KMS-11 (cell line): ENCODE measurements at regions not wholly inside any gene's neighbourhood (a gene's known extent, or its start where the extent isn't known, plus 50 kb on each side); places are given as distances from the start of the nearest gene placed in this dataset.

Experiments
- H2AFZ ChIP-seq: fragments of 200-600 bp; sonication (generic); 2 replicates; pipeline ENCODE4 v1.6.1; 2016; ENCODE audit warnings: antibody characterized with exemption, mixed run types, low read depth
- H3K27ac ChIP-seq: fragments of 200-600 bp; sonication (generic); 2 replicates; pipeline ENCODE4 v1.6.1; 2016; ENCODE audit warnings: mild to moderate bottlenecking, mixed run types
- H3K27me3 ChIP-seq: fragments of 200-600 bp; sonication (generic); 2 replicates; pipeline ENCODE4 v1.6.1; 2017; ENCODE audit warnings: mild to moderate bottlenecking, low read depth, mixed run types, moderate library complexity; ENCODE audit not compliant: insufficient read depth
- H3K36me3 ChIP-seq: fragments of 200-600 bp; sonication (generic); 2 replicates; pipeline ENCODE4 v1.6.1; 2017; ENCODE audit warnings: mild to moderate bottlenecking, mixed run types; ENCODE audit not compliant: insufficient read depth
- H3K4me1 ChIP-seq: fragments of 200-600 bp; sonication (generic); 2 replicates; pipeline ENCODE4 v1.6.1; 2016; ENCODE audit warnings: mild to moderate bottlenecking, low read depth, mixed run types; ENCODE audit not compliant: poor library complexity, severe bottlenecking
- H3K4me2 ChIP-seq: fragments of 200-600 bp; sonication (generic); 2 replicates; pipeline ENCODE4 v1.7.0; 2016; ENCODE audit warnings: mild to moderate bottlenecking, mixed run types
- H3K4me3 ChIP-seq: fragments of 200-600 bp; sonication (generic); IDR thresholded peaks from 2 replicates; pipeline ENCODE4 v1.6.1; 2017; ENCODE audit warnings: low read depth, low read length, mixed read lengths; ENCODE audit not compliant: insufficient read depth
- H3K79me2 ChIP-seq: fragments of 200-600 bp; sonication (generic); 2 replicates; pipeline ENCODE4 v1.6.1; 2016; ENCODE audit warnings: low read depth, mixed run types; ENCODE audit not compliant: insufficient read depth
- H3K9ac ChIP-seq: fragments of 200-600 bp; sonication (generic); 2 replicates; pipeline ENCODE4 v1.6.1; 2016; ENCODE audit warnings: mild to moderate bottlenecking, mixed run types
- H4K20me1 ChIP-seq: fragments of 200-600 bp; sonication (generic); 2 replicates; pipeline ENCODE4 v1.6.1; 2016; ENCODE audit warnings: mild to moderate bottlenecking, mixed run types; ENCODE audit not compliant: insufficient read depth
- CTCF ChIP-seq: fragments of 200-600 bp; sonication (generic); conservative IDR thresholded peaks from 2 replicates; pipeline ENCODE4 v1.6.1; 2017; ENCODE audit warnings: low read depth, mild to moderate bottlenecking, antibody characterized with exemption, low read length, moderate library complexity, mixed read lengths

DNA sequence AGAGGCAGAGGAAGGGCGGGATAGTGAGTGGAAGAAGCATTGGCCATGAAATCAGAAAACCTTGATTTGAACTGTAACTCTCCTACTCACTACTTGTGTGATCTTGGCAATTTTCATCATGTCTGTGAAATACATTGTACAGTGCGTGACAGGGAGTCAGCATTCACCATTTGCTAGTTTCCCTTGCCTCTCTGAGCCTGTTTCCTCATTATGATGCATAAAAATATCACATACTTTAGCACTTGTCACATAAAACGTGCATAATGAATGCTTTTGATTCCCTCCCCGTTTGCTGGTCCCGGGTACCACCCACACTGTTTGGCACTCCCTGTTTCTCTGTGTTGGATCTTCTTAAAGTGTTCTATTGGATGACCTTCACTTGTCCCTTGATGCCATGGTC is 101.1 kb upstream of the FRMD6 start:
- H4K20me1 ChIP-seq: no peaks in the 10 kb centered on the region
- no peaks in the 10 kb centered on the region for H3K27me3 ChIP-seq
- H3K27ac ChIP-seq: no peak overlapping the region
- no peak overlapping the region for H3K9ac ChIP-seq
- no peak overlapping the region for H3K4me3 ChIP-seq
- no peak overlapping the region for H2AFZ ChIP-seq
- H3K4me2 ChIP-seq: no peak overlapping the region
- no peak for TF ChIP-seq CTCF
- no peaks in the 10 kb centered on the region for H3K36me3 ChIP-seq
- H3K4me1 ChIP-seq: peaks cover 10% of the 10 kb centered on the region
- no peaks in the 10 kb centered on the region for H3K79me2 ChIP-seq

GRCh38 chr14:51552275-51552674 is 99.4 kb upstream of the FRMD6 start:
- H3K4me3 ChIP-seq: no peak overlapping the region
- H3K9ac ChIP-seq: no peak overlapping the region
- H3K79me2 ChIP-seq: no peaks in the 10 kb centered on the region
- no peaks in the 10 kb centered on the region for H3K27me3 ChIP-seq
- H3K4me2 ChIP-seq: no peak overlapping the region
- H4K20me1 ChIP-seq: no peaks in the 10 kb centered on the region
- no peaks in the 10 kb centered on the region for H3K36me3 ChIP-seq
- H2AFZ ChIP-seq: no peak overlapping the region
- TF ChIP-seq CTCF: no peak
- peaks cover 18% of the 10 kb centered on the region for H3K4me1 ChIP-seq
- H3K27ac ChIP-seq: no peak overlapping the region

DNA sequence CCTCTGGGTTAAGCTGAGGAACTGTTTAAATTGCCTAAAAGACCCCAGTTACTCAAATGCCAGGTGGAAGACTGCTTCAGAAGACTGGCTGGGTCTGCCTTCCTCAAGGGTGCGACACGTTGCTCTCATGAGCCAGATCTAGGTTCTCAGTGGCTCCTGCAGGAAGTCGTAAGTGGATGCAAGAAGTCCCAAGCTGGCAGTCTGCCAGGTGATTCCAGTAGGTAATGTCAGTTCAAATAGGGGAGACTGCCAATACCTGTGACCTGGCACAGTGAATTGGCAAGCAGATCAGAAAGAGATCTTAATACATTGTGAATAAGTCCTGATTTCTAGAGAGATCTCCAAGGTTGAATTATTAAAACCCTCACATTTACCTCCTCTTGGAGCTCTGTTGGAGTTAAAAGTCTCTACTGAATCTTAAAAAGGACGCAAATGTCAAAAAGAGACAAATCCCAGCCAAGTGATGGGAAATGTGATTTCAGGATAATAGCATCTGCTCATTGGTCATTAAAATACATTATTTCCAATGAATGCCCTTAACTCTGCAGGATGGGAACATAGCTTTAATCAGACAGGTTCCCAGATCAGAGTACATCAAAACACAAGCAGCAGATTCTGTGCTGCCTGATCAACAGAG is 98.8 kb upstream of the FRMD6 start:
- Histone ChIP-seq H3K4me2 (no peak overlapping the region), H3K79me2 (no peaks in the 10 kb centered on the region), H4K20me1 (no peaks in the 10 kb centered on the region), H2AFZ (no peak overlapping the region), H3K36me3 (no peaks in the 10 kb centered on the region), H3K27ac (no peak overlapping the region), H3K4me3 (no peak overlapping the region), H3K27me3 (no peaks in the 10 kb centered on the region), H3K9ac (no peak overlapping the region), H3K4me1 (peaks cover 18% of the 10 kb centered on the region)
- TF ChIP-seq CTCF: no peak

GRCh38 chr14:51554339-51554920 is 97.3 kb upstream of the FRMD6 start:
- Histone ChIP-seq H3K79me2 (no peaks in the 10 kb centered on the region), H2AFZ (no peak overlapping the region), H3K4me2 (no peak overlapping the region), H3K27ac (no peak overlapping the region), H3K9ac (no peak overlapping the region), H4K20me1 (no peaks in the 10 kb centered on the region), H3K4me1 (peaks cover 18% of the 10 kb centered on the region), H3K36me3 (no peaks in the 10 kb centered on the region), H3K4me3 (no peak overlapping the region), H3K27me3 (no peaks in the 10 kb centered on the region)
- TF ChIP-seq CTCF: no peak; the same call in 1 of the 2 replicates
